ENCODE measurements at regions not wholly inside any gene's neighbourhood (a gene's known extent, or its start where the extent isn't known, plus 50 kb on each side); places are given as distances from the start of the nearest gene placed in this dataset.

DNA sequence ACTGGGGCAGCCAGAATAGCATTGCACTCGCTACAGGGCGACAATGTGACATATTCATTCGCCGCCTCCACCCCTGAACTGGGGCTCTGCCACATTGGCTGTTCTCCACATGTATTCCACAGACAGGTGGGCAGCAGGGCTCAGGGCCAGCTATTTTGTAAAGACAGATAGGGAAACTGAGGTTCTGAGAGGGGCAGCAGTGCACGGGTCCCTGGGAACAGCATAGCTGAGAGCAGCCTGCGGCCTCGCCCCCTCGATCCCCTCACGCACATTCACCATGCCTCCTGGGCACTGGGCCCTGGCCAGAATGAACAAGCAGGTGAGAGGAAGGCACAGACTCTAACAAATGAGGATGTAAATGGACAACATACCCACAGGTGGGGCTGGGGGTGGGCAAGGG is 75.0 kb upstream of the SPATA12 start:
- no peak for DNase-seq (ENCODE audit: low read depth)

DNA sequence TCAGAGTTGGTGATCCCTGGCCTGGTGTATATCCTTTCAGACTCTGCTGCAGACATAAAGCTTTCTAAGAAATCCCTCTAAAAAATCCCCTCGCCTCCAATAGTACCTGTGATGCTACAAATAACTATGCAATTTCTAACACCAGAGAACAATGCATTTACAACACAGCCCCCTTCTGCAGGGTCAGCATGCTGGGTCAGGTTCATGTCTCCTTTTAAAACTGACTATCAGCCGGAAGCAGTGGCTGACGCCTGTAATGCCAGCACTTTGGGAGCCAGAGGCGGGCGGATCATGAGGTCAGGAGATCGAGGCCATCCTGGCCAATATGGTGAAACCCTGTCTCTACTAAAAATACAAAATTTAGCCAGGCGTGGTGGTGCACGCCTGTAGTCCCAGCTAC is 77.0 kb upstream of the SPATA12 start:
- no peak for DNase-seq (ENCODE audit: low read depth)

DNA sequence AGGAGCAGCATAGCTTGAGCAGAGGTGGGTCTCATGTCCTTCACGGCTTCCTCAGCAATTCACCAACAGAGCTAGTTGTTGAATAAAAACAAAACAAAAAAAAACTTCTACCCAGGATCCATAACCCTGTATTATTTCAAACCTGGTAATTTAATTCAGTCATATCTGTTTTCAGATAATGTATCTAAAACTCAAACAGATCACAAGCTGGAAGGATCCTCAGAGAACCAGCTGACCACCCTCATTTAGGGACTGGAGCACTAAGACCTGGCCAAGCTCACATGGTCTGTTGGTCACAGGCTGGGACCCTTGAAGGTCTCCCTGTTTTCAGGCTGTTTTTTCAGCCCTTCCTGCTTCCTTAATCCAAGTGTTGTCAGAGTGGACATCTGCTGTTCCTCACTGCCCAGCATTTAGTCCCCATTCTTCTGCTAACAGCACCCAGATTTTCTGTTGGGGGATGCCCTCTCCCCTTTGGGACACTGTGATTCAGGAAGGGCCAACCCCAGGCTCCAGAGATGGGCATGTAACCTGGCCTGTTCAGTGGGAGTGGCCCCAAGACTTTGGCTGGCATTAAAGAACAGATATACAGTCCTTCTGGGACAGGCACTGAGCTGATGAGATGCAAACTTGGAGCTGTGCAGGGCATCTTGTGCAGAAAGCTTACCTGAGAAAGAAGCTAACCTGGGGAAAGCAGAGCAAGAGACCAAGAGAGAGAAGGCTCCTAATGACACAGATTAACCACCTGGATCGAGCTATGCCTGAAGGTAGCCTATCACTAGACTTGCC is 78.8 kb upstream of the SPATA12 start:
- DNase-seq (ENCODE audit: low read depth) = no peak

- DNase-seq (ENCODE audit: low read depth) = peak; percentile 95
Measured at GRCh38 chr3:56980798-56981390, 79.6 kb upstream of the SPATA12 start.

DNA sequence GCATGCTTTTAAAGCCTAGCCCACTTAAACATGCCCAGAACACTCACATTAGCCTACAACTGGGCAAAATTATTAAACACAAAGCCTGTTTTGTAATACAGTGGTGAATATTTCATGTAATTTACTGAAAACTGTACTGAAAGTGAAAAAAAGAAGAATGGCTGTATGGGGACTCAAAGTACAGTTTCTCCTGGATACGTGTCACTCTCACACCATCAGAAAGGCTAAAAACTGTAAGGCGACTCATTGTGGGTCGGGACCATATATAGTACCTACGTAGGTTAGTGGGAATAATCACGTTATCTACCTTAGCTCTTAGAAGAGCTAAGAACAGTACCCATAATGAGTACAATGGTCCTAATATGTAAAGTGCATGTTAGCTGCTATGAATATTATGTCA is 80.2 kb upstream of the SPATA12 start:
- DNase-seq (ENCODE audit: low read depth) = no peak

DNA sequence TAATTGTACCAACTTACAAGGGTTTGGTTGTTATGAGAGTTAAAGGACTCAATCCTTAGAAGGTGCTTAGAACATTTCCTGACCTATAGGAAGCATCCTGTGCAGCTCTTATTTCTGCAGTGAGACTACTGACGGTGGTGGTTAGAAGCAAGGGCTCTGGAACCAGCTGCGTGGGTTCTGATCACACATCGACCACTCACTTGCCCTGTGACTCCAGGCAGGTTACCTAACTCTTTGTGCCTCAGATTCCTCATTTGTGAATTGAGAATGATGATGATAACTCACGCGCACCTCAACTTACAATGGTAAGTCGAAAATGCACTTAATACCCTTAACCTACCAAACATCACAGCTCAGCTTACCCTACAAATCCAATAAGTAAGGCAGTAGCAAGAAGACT is 80.7 kb upstream of the SPATA12 start:
- no peak for DNase-seq (ENCODE audit: low read depth)

DNA sequence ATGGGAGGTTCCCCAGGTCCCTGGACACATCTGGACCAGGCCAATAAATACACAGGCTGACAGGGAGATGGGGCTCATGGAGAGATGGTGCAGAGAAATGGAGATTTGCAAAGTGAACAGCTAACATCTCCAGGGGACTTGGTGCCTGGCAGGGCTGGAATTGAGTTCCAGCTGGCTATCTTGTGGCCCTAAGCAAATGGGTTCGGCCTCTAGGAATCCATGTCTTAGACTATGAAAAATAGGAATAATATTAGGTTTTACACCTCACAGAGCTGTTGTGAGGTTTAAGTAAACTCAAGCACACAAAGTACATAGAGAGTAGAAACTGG is 82.9 kb upstream of the SPATA12 start:
- DNase-seq (ENCODE audit: low read depth) = no peak

DNA sequence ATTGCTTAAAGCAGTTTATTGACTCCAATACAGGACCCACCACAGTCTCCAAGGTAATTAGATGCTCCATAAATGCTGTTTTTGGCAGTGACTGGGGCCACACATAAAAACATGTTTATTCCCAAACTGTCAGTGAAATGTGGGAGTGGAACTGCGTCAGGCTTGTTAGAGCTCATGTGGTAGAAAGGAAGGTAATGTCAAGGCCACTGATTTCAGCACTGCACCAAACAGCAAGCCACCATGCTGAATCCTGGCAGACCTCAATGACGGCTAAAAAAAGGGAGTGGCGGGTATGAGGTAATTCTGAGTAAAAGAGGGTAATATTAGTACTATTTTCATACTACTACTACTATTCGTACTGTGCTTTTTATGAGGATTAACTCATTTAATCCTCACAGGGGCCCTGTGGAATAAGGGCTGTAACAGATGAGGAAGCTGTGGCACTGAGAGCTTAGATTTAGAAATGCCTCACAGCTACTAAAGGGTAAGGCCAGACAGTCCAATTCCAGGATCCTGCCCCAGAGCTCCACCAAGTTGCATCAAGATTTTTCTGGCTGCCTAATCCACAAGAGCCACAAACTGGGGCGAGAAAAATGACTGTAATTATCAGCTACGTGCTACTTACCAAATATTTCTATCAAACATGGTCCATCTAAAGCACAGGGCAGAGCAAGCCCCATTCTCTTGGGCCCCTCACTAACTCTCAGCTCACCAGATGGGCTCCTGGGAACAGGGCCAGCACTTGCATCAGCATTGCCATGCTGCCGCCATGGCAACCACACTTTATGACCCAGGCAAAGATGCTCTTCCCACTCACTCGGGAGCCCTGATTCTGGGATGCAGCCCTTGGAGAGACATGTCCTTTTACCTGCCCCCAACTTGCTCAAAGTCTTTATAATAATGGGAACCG is 83.6 kb upstream of the SPATA12 start:
- peak; percentile 31 for DNase-seq (ENCODE audit: low read depth)

- DNase-seq (ENCODE audit: low read depth) = no peak
Measured at GRCh38 chr3:56975567-56975966, 84.9 kb upstream of the SPATA12 start.

- DNase-seq (ENCODE audit: low read depth) = peak; percentile 12
Measured at GRCh38 chr3:56974247-56974930, 86.1 kb upstream of the SPATA12 start.

DNA sequence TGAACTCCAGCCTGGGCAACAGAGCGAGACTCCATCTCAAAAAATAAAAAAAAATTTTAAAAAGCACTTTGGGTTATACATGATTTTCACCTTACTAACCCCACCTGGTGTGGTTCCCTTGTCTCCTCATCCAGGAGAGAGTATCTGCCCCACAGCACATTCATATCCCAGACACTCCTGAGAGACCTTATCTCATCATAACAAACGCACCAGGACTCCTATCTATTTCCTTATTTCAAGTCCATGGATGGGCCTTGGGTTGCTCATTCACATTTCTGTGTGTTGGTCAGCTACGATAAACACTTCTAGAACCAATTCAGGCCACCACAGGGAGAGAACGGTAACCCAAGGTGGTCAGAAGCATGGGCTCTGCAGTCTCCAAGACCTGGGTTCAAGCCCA is 88.6 kb upstream of the SPATA12 start:
- no peak for DNase-seq (ENCODE audit: low read depth)

- no peak for DNase-seq (ENCODE audit: low read depth)
Measured at GRCh38 chr3:56971261-56971660, 89.2 kb upstream of the SPATA12 start.

GRCh38 chr3:56970461-56970879 is 90.0 kb upstream of the SPATA12 start:
- no peak for DNase-seq (ENCODE audit: low read depth)

- DNase-seq (ENCODE audit: low read depth) = no peak
Measured at GRCh38 chr3:56969851-56970250, 90.6 kb upstream of the SPATA12 start.

DNA sequence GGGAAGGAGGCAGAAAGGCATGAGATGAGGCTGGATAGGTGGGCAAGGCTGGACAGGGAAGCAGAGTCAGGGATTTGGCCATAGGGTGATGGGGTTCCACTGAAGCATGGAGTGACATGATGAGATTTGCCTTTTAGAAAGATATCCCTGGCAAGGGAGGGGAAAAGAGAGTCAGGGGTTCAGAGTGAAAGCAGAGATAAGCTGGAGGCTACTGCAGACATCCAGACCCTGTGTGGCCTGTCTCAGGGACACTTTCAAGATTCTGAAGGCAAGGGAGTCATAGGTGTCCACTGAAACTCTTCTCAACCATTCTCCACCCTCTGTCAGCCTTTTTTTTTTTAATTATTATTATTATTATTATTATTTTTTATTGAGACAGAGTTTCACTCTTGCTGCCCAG is 94.0 kb upstream of the SPATA12 start:
- no peak for DNase-seq (ENCODE audit: low read depth)

DNA sequence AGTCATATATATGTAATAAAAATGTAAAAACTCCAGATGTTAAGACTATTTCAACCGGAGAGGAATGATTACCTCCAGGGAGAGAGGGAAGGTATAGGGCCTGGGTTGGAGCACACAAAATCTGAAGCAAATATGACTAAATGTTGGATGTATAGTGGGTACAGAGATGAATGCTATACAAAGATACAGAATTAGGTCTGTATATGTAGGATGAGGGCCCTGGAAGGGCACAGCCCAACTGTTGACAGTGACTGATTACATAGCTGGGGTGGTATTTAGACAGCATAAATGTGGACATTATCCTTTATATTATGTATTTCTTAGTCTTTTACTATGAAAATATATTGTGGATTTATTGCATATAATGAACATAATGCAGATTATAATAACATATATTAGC is 94.4 kb upstream of the SPATA12 start:
- no peak for DNase-seq (ENCODE audit: low read depth)

DNA sequence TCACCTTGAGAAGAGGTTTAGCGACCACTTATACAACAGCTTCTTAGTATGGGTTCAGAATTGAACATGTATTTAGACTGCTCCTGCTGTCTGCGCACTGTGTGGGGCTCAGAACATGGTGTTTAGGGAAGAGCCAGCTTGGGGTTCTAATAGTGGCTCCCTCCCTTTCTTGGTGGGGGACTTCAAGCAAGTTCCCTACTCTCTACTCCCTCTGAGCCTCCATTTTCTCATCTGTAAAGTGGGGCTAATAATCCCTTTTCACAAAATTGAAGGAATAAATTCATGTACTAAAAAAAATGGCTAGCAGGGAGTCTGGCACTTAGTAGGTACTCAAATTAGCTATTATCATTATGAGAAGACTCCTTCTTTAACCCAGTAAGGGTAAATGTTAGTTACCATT is 97.5 kb upstream of the SPATA12 start:
- DNase-seq (ENCODE audit: low read depth) = no peak

GRCh38 chr3:56962206-56962605 is 98.3 kb upstream of the SPATA12 start:
- DNase-seq (ENCODE audit: low read depth) = no peak

DNA sequence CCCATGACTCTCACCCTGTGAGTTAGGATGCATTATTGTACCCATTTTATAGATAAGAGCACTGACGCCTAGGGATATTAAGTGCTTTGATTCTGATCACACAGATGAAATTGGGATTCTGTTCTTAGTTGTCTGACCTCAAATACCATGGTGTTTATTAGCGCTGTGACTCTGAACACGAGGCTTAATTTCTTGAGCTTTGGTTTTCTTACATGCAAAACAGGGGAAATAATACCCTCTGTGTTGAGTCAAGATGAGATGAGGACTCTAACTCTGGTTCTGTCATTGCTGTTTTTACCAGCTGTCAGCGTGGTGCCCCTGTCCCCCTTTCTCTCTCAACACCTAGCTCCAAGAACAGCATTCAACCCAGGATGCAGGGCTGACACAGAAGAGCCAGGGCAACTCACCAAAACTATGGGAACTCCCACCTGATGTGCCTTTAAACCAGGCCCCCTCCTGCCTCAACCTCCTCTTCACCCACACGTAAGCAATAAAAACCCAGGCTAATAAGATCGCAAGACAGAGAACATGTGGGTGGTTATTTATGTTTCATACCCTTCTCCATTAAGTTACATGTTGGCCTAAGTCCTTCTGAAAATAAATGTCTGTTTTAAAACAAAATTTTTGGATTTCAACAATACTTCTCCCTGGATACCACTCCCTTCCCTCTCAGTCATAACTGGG is 100.1 kb upstream of the SPATA12 start:
- no peak for DNase-seq (ENCODE audit: low read depth)

GRCh38 chr3:56958879-56959278 is 101.6 kb upstream of the SPATA12 start:
- DNase-seq (ENCODE audit: low read depth) = no peak

GRCh38 chr3:56957522-56957921 is 102.9 kb upstream of the SPATA12 start:
- no peak for DNase-seq (ENCODE audit: low read depth)

DNA sequence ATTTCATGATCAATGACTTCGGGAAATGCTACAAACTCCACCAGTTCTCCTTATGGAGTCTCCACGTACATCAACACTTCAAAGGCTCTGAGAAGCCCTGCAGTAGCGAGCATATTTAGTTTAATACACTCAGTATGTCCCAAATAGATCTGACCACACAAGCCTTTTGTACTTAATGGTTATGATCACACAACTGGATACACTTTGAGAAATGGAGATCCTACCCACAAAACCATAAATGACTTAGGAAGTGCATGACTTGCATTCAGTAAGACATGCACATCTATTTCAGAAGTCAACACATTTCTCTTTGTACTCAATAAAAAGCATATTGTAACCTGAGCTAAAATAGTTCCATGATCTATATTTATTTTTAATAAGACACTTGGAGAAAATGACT is 103.6 kb upstream of the SPATA12 start:
- no peak for DNase-seq (ENCODE audit: low read depth)
